Neural cell (in vitro differentiated cells): ENCODE measurements at regions not wholly inside any gene's neighbourhood (a gene's known extent, or its start where the extent isn't known, plus 50 kb on each side); places are given as distances from the start of the nearest gene placed in this dataset.
"Not testable (repeated sequence)": the region's sequence is repeated elsewhere in the genome, so short reads cannot be mapped to it uniquely, and the experiment has no call there.

Source experiments
- H2AFZ ChIP-seq: fragments of 200-600, 300-800 bp; sonication (generic), shearing (Covaris generic); 2 replicates; pipeline ENCODE4 v1.6.0; 2014; ENCODE audit warnings: low read depth, mild to moderate bottlenecking, antibody characterized with exemption, low read length, moderate library complexity
- H3F3A ChIP-seq: fragments of 200-600 bp; shearing (Covaris generic); 2 replicates; pipeline ENCODE4 v1.6.1; 2016; ENCODE audit warnings: mild to moderate bottlenecking, moderate library complexity, mixed read lengths, antibody characterized with exemption, low read length; ENCODE audit not compliant: insufficient read depth, poor library complexity, severe bottlenecking
- H3K27ac ChIP-seq: fragments of 200-600, 300-800 bp; sonication (generic), shearing (Covaris generic); 2 replicates; pipeline ENCODE4 v1.5.1; 2014; ENCODE audit warnings: mild to moderate bottlenecking, low read length, moderate library complexity
- H3K27me3 ChIP-seq: fragments of 300-800, 200-600 bp; sonication (generic), shearing (Covaris generic); 2 replicates; pipeline ENCODE4 v1.6.0; 2014; ENCODE audit warnings: mild to moderate bottlenecking, low read depth, low read length, moderate library complexity; ENCODE audit not compliant: insufficient read depth
- H3K36me3 ChIP-seq: fragments of 300-800, 200-600 bp; sonication (generic), shearing (Covaris generic); 2 replicates; pipeline ENCODE4 v1.5.1; 2014; ENCODE audit warnings: mild to moderate bottlenecking, antibody characterized with exemption, low read length, moderate library complexity; ENCODE audit not compliant: insufficient read depth
- H3K4me2 ChIP-seq: fragments of 300-800, 200-600 bp; sonication (generic), shearing (Covaris generic); 2 replicates; pipeline ENCODE4 v1.6.0; 2014; ENCODE audit warnings: mild to moderate bottlenecking, low read length
- H3K4me3 ChIP-seq: fragments of 300-800, 200-600 bp; sonication (generic), shearing (Covaris generic); 2 replicates; pipeline ENCODE4 v1.5.1; 2014; ENCODE audit warnings: mild to moderate bottlenecking, low read length, moderate library complexity
- H3K79me2 ChIP-seq: fragments of 200-600 bp; shearing (Covaris generic); replicated peaks from 2 replicates; pipeline ENCODE4 v1.6.0; 2014; ENCODE audit warnings: mild to moderate bottlenecking, low read length, moderate library complexity; ENCODE audit not compliant: insufficient read depth
- H3K9ac ChIP-seq: fragments of 300-800, 200-600 bp; sonication (generic), shearing (Covaris generic); 2 replicates; pipeline ENCODE4 v1.6.1; 2016; ENCODE audit warnings: mild to moderate bottlenecking, low read length, mixed read lengths
- H3K9me2 ChIP-seq: fragments of 200-600 bp; shearing (Covaris generic); 2 replicates; pipeline ENCODE4 v1.6.1; 2016; ENCODE audit warnings: mild to moderate bottlenecking, low read length, mixed read lengths; ENCODE audit not compliant: insufficient read depth
- H3K9me3 ChIP-seq: fragments of 200-600, 300-800 bp; sonication (generic), shearing (Covaris generic); 2 replicates; pipeline ENCODE4 v1.6.1; 2016; ENCODE audit warnings: mild to moderate bottlenecking, mixed run types, low read length, moderate library complexity, mixed read lengths
- H4K20me1 ChIP-seq: fragments of 200-600 bp; shearing (Covaris generic); 2 replicates; pipeline ENCODE4 v1.6.1; 2016; ENCODE audit warnings: mild to moderate bottlenecking, mixed run types; ENCODE audit not compliant: insufficient read depth
- EP300 ChIP-seq: fragments of 450-650 bp; conservative IDR thresholded peaks from 2 replicates; pipeline ENCODE4 v1.6.1; 2014; ENCODE audit warnings: antibody characterized with exemption, mild to moderate bottlenecking, moderate library complexity; ENCODE audit not compliant: poor library complexity, severe bottlenecking
- EZH2 ChIP-seq: fragments of 200-600, 300-800 bp; shearing (Covaris generic), sonication (generic); IDR thresholded peaks from 2 replicates; pipeline ENCODE4 v1.6.1; 2014; ENCODE audit warnings: antibody characterized with exemption, low read length, borderline replicate concordance, mild to moderate bottlenecking; ENCODE audit not compliant: insufficient read depth, poor library complexity, severe bottlenecking
- MXI1 ChIP-seq: fragments of 450-650 bp; conservative IDR thresholded peaks from 2 replicates; pipeline ENCODE4 v1.6.1; 2014; ENCODE audit warnings: antibody characterized with exemption, mild to moderate bottlenecking; ENCODE audit not compliant: poor library complexity, severe bottlenecking
- POLR2AphosphoS5 ChIP-seq: IDR thresholded peaks from 2 replicates; pipeline ENCODE4 v1.6.1; 2012
- RAD21 ChIP-seq: fragments of 450-650 bp; conservative IDR thresholded peaks from 2 replicates; pipeline ENCODE4 v1.6.1; 2014; ENCODE audit warnings: antibody characterized with exemption, mild to moderate bottlenecking, moderate library complexity
- SMC3 ChIP-seq: fragments of 450-650 bp; conservative IDR thresholded peaks from 2 replicates; pipeline ENCODE4 v1.6.1; 2014; ENCODE audit warnings: antibody characterized with exemption, mild to moderate bottlenecking, moderate library complexity; ENCODE audit not compliant: poor library complexity
- TAF1 ChIP-seq: IDR thresholded peaks from 2 replicates; pipeline ENCODE4 v1.6.1; 2012; ENCODE audit warnings: low read depth
- TF ChIP-seq, protein P1 (sequence below): fragments of 450-650 bp; IDR thresholded peaks from 2 replicates; pipeline ENCODE4 v1.5.1; 2014; ENCODE audit warnings: antibody characterized with exemption, mild to moderate bottlenecking, moderate library complexity; ENCODE audit not compliant: poor library complexity, severe bottlenecking
- TF ChIP-seq, protein P2 (sequence below): IDR thresholded peaks from 2 replicates; pipeline ENCODE4 v1.6.1; 2012; ENCODE audit warnings: borderline replicate concordance

DNA sequence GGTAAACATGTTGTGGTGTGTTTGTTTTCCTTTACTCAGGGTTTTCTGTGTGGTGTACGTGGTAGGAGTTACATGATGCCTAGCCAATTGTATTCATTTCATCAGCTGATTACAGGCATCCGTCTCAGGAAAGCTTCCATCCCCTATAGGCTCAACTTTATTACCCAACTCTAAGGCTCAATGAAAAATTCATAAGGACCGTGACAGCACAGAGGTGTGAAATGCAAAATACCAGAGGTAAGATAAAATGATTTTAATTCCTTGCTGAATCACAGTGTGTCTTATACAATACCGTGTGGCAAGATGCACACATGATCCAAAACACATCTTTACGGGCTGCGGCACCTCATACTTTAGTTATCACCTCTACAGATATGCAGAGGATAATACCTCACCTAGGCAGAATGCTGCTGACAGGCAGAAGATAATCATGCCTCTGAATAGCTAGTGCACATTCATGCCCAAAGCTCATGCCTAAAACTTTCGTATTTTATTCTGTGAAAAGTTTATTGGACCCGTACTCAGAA is 87.2 kb upstream of the DIO2 start:
- H2AFZ ChIP-seq = no peak overlapping the region
- no peaks in the 10 kb centered on the region for H3K9me3 ChIP-seq
- no peak overlapping the region for H3K4me3 ChIP-seq
- no peaks in the 10 kb centered on the region for H3K36me3 ChIP-seq
- H3F3A ChIP-seq = no peaks in the 10 kb centered on the region
- no peaks in the 10 kb centered on the region for H3K9me2 ChIP-seq
- no peak for TF ChIP-seq RAD21
- no peak for TF ChIP-seq EP300
- TF ChIP-seq, protein P1, sequence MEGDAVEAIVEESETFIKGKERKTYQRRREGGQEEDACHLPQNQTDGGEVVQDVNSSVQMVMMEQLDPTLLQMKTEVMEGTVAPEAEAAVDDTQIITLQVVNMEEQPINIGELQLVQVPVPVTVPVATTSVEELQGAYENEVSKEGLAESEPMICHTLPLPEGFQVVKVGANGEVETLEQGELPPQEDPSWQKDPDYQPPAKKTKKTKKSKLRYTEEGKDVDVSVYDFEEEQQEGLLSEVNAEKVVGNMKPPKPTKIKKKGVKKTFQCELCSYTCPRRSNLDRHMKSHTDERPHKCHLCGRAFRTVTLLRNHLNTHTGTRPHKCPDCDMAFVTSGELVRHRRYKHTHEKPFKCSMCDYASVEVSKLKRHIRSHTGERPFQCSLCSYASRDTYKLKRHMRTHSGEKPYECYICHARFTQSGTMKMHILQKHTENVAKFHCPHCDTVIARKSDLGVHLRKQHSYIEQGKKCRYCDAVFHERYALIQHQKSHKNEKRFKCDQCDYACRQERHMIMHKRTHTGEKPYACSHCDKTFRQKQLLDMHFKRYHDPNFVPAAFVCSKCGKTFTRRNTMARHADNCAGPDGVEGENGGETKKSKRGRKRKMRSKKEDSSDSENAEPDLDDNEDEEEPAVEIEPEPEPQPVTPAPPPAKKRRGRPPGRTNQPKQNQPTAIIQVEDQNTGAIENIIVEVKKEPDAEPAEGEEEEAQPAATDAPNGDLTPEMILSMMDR = no peak
- TF ChIP-seq, protein P2, sequence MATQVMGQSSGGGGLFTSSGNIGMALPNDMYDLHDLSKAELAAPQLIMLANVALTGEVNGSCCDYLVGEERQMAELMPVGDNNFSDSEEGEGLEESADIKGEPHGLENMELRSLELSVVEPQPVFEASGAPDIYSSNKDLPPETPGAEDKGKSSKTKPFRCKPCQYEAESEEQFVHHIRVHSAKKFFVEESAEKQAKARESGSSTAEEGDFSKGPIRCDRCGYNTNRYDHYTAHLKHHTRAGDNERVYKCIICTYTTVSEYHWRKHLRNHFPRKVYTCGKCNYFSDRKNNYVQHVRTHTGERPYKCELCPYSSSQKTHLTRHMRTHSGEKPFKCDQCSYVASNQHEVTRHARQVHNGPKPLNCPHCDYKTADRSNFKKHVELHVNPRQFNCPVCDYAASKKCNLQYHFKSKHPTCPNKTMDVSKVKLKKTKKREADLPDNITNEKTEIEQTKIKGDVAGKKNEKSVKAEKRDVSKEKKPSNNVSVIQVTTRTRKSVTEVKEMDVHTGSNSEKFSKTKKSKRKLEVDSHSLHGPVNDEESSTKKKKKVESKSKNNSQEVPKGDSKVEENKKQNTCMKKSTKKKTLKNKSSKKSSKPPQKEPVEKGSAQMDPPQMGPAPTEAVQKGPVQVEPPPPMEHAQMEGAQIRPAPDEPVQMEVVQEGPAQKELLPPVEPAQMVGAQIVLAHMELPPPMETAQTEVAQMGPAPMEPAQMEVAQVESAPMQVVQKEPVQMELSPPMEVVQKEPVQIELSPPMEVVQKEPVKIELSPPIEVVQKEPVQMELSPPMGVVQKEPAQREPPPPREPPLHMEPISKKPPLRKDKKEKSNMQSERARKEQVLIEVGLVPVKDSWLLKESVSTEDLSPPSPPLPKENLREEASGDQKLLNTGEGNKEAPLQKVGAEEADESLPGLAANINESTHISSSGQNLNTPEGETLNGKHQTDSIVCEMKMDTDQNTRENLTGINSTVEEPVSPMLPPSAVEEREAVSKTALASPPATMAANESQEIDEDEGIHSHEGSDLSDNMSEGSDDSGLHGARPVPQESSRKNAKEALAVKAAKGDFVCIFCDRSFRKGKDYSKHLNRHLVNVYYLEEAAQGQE = no peak
- TF ChIP-seq TAF1 = no peak
- no peak for TF ChIP-seq POLR2AphosphoS5
- no peak for TF ChIP-seq SMC3
- TF ChIP-seq EZH2 = no peak
- TF ChIP-seq MXI1 = no peak
- no peaks in the 10 kb centered on the region for H3K79me2 ChIP-seq
- H3K27me3 ChIP-seq = no peaks in the 10 kb centered on the region
- no peak overlapping the region for H3K27ac ChIP-seq
- H3K9ac ChIP-seq = no peak overlapping the region
- H4K20me1 ChIP-seq = no peaks in the 10 kb centered on the region
- no peak overlapping the region for H3K4me2 ChIP-seq

DNA sequence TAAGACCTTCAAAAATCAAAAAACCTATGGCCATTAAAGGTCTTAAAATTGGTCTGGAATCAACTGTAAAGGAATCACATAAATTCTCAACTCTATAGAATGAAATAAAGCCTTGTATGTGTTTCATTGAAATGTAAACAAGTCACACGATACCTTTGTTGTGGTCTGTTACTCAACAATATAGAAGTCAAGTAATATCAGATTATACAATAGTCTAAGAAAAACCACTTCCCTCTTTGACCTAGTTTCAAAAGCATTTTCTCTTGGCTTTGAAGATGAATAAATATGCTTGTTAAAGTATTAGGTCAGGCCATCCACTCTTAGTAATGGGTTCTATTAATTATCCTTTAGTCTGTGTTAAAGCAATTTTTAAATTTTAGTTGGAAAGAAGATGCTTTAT is 79.8 kb upstream of the DIO2 start:
- Histone ChIP-seq H3K9me2 (no peaks in the 10 kb centered on the region), H2AFZ (no peak overlapping the region), H3K27me3 (no peaks in the 10 kb centered on the region), H3K79me2 (no peaks in the 10 kb centered on the region), H4K20me1 (no peaks in the 10 kb centered on the region), H3K9me3 (no peaks in the 10 kb centered on the region), H3K9ac (no peak overlapping the region), H3F3A (no peaks in the 10 kb centered on the region), H3K27ac (no peak overlapping the region), H3K4me3 (no peak overlapping the region), H3K4me2 (no peak overlapping the region), H3K36me3 (no peaks in the 10 kb centered on the region)
- TF ChIP-seq SMC3 (no peak), POLR2AphosphoS5 (no peak), MXI1 (no peak), RAD21 (no peak), EZH2 (no peak), TAF1 (no peak)
- TF ChIP-seq, protein P1 = no peak
- TF ChIP-seq, protein P2 = no peak

DNA sequence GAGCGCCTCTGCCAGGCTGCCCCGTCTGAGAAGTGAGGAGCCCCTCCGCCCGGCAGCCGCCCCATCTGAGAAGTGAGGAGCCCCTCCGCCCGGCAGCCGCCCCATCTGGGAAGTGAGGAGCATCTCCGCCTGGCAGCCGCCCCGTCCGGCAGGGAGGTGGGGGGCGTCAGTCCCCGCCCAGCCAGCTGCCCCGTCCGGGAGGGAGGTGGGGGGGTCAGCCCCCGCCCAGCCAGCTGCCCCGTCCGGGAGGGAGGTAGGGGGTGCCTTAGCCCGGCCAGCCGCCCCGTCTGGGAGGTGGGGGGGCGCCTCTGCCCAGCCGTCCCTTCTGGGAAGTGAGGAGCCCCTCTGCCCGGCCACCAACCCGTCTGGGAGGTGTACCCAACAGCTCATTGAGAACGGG is 75.4 kb upstream of the DIO2 start:
- not testable (repeated sequence) for H3K9ac ChIP-seq, H3K79me2 ChIP-seq, H3K27ac ChIP-seq, H3K9me3 ChIP-seq, H3K4me2 ChIP-seq, H3K36me3 ChIP-seq, H3K27me3 ChIP-seq, H3K4me3 ChIP-seq, H2AFZ ChIP-seq, H3K9me2 ChIP-seq, H4K20me1 ChIP-seq, H3F3A ChIP-seq
